ENCODE measurements at regions not wholly inside any gene's neighbourhood (a gene's known extent, or its start where the extent isn't known, plus 50 kb on each side); places are given as distances from the start of the nearest gene placed in this dataset.
"Not testable (repeated sequence)": the region's sequence is repeated elsewhere in the genome, so short reads cannot be mapped to it uniquely, and the experiment has no call there.

GRCh38 chr7:13109201-13109600, 421.8 kb downstream of the ARL4A start:
- Histone ChIP-seq H3K27me3 (no peaks in the 10 kb centered on the region), H3K27ac (no peak overlapping the region), H3K9me3 (peaks cover 0 to 5% (median 0%) of the 10 kb centered on the region in 12 donors), H3K36me3 (no peaks in the 10 kb centered on the region), H3K4me1 (no peaks in the 10 kb centered on the region), H3K4me3 (no peak overlapping the region)
- no peak for DNase-seq
- no peak for TF ChIP-seq POLR2A (IDR thresholded peaks at IDR 0.05)
- TF ChIP-seq, protein P1, sequence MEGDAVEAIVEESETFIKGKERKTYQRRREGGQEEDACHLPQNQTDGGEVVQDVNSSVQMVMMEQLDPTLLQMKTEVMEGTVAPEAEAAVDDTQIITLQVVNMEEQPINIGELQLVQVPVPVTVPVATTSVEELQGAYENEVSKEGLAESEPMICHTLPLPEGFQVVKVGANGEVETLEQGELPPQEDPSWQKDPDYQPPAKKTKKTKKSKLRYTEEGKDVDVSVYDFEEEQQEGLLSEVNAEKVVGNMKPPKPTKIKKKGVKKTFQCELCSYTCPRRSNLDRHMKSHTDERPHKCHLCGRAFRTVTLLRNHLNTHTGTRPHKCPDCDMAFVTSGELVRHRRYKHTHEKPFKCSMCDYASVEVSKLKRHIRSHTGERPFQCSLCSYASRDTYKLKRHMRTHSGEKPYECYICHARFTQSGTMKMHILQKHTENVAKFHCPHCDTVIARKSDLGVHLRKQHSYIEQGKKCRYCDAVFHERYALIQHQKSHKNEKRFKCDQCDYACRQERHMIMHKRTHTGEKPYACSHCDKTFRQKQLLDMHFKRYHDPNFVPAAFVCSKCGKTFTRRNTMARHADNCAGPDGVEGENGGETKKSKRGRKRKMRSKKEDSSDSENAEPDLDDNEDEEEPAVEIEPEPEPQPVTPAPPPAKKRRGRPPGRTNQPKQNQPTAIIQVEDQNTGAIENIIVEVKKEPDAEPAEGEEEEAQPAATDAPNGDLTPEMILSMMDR (IDR thresholded peaks at IDR 0.05), result no peak
- intact Hi-C loops (cut with DNase I), result no loop called here
- WGBS, 4 donors, result 91 to 97% (median 92%) methylated on average over 5 to 6 of the region's 6 CpGs
- peak in 1 of 4 donors; percentile 29 for ATAC-seq

DNA sequence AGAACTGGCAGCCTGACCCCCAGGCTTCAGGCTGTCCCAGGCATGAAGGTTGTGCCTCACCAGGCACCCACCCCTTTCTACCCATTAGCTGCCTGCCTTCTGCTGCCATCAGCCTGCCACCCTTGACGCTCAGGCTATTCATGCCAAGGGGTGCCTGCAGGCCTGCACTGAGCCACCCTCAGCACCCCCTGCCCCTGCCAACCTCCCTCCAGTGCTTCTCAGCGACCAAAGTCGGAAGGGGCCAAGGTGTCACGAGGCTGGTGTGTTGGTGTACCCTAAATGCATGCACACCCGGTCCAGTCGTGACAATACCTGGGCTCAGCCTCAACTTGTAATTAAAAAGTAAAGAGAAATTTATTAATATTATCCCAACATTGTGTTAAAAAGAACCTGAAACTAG, 422.7 kb downstream of the ARL4A start:
- intact Hi-C loops (cut with DNase I), result loop anchor here in 3 of 10 donors (10.0 kb wide), 1 partner anchor 425 kb away; the partner anchor contains the start of gene ARL4A (in 3 of the 3)
- TF ChIP-seq POLR2A (IDR thresholded peaks at IDR 0.05), result no peak
- TF ChIP-seq, protein P1 (IDR thresholded peaks at IDR 0.05), result no peak
- Histone ChIP-seq H3K9me3 (peaks cover 0 to 5% (median 0%) of the 10 kb centered on the region in 12 donors), H3K36me3 (no peaks in the 10 kb centered on the region), H3K4me3 (no peak overlapping the region), H3K27me3 (no peaks in the 10 kb centered on the region), H3K4me1 (no peaks in the 10 kb centered on the region), H3K27ac (no peak overlapping the region)
- ATAC-seq (no peak), DNase-seq (no peak)
- WGBS, 4 donors, result 81 to 97% (median 92%) methylated on average over 6 of the region's 6 CpGs

DNA sequence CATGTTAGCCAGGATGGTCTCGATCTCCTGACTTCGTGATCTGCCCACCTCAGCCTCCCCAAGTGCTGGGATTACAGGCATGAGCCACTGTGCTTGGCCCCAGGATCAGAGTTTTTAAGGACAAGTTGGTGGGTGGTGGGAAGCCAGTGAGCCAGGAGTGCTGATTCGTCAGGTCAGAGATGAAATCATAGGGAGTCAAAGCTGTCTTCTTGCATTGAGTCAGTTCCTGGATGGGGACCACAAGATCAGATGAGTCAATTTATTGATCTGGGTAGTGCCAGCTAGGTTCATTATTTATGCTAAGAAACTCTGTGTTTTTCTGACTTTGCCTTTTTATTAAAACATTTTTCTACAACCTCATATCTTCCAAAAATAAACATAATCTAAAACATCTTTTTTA, 423.8 kb downstream of the ARL4A start:
- 61 to 81% (median 72%) methylated on average over 3 of the region's 3 CpGs for WGBS, 4 donors
- Histone ChIP-seq H3K9me3 (peaks cover 0 to 5% (median 0%) of the 10 kb centered on the region in 12 donors), H3K27me3 (no peaks in the 10 kb centered on the region), H3K4me3 (no peak overlapping the region), H3K36me3 (no peaks in the 10 kb centered on the region), H3K4me1 (no peaks in the 10 kb centered on the region), H3K27ac (no peak overlapping the region)
- DNase-seq (no peak), ATAC-seq (no peak)
- intact Hi-C loops (cut with DNase I), result loop anchor here in 3 of 10 donors (10.0 kb wide), 1 partner anchor 426 kb away; the partner anchor contains the start of gene ARL4A (in 3 of the 3)
- TF ChIP-seq POLR2A (IDR thresholded peaks at IDR 0.05), result no peak
- TF ChIP-seq, protein P1 (IDR thresholded peaks at IDR 0.05), result no peak

DNA sequence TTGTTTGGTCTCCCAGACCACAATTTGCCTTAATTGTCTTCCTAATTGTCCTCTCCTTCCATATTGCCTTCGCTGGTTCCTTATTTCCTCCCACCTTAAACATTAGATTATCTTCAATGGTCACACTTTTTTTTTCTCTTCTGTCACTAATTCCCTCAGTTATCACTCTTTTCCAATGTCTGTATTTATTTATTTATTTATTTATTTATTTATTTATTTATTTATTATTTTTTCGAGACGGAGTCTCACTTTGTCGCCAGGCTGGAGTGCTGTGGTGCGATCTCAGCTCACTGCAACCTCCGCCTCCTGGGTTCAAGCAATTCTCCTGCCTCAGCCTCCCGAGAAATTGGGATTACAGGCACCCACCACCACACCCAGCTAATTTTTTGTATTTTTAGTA, 426.8 kb downstream of the ARL4A start:
- not testable (repeated sequence) for ATAC-seq, H3K4me1 ChIP-seq, H3K4me3 ChIP-seq, H3K36me3 ChIP-seq, DNase-seq, H3K27ac ChIP-seq, H3K27me3 ChIP-seq, H3K9me3 ChIP-seq
- intact Hi-C loops (cut with DNase I), result loop anchor here in 3 of 10 donors (10.0 kb wide), 1 partner anchor 429 kb away; the partner anchor contains the start of gene ARL4A (in 3 of the 3)
- WGBS, 4 donors, result 96 to 98% (median 97%) methylated on average over 7 of the region's 7 CpGs

Measured in heart left ventricle (tissue), 16 donors.